ENCODE measurements at regions not wholly inside any gene's neighbourhood (a gene's known extent, or its start where the extent isn't known, plus 50 kb on each side); places are given as distances from the start of the nearest gene placed in this dataset.

GRCh38 chr5:98588215-98588614 is 185.2 kb upstream of the RGMB start:
- TF ChIP-seq CTCF (IDR thresholded peaks at IDR 0.05; ENCODE audit: insufficient read depth, low read depth, low read length), result no peak
- no peak overlapping the region for H3K4me3 ChIP-seq (ENCODE audit: low read depth, low read length)
- DNase-seq (ENCODE audit: low read depth), result no peak

GRCh38 chr5:98593418-98593817 is 180.0 kb upstream of the RGMB start:
- no peak for TF ChIP-seq CTCF (IDR thresholded peaks at IDR 0.05; ENCODE audit: insufficient read depth, low read depth, low read length)
- no peak overlapping the region for H3K4me3 ChIP-seq (ENCODE audit: low read depth, low read length)
- DNase-seq (ENCODE audit: low read depth), result no peak

GRCh38 chr5:98594098-98594497 is 179.4 kb upstream of the RGMB start:
- no peak for DNase-seq (ENCODE audit: low read depth)
- TF ChIP-seq CTCF (IDR thresholded peaks at IDR 0.05; ENCODE audit: insufficient read depth, low read depth, low read length), result no peak
- H3K4me3 ChIP-seq (ENCODE audit: low read depth, low read length), result no peak overlapping the region

- no peak overlapping the region for H3K4me3 ChIP-seq (ENCODE audit: low read depth, low read length)
- DNase-seq (ENCODE audit: low read depth), result peak; percentile 47
- TF ChIP-seq CTCF (IDR thresholded peaks at IDR 0.05; ENCODE audit: insufficient read depth, low read depth, low read length), result no peak
Measured at GRCh38 chr5:98599016-98599415, 174.4 kb upstream of the RGMB start.

GRCh38 chr5:98602534-98603112 is 170.8 kb upstream of the RGMB start:
- H3K4me3 ChIP-seq (ENCODE audit: low read depth, low read length), result no peak overlapping the region
- peak; percentile 36 for DNase-seq (ENCODE audit: low read depth)
- TF ChIP-seq CTCF (IDR thresholded peaks at IDR 0.05; ENCODE audit: insufficient read depth, low read depth, low read length), result no peak

GRCh38 chr5:98603456-98603855 is 170.0 kb upstream of the RGMB start:
- no peak for DNase-seq (ENCODE audit: low read depth)
- no peak overlapping the region for H3K4me3 ChIP-seq (ENCODE audit: low read depth, low read length)
- TF ChIP-seq CTCF (IDR thresholded peaks at IDR 0.05; ENCODE audit: insufficient read depth, low read depth, low read length), result no peak

GRCh38 chr5:98604301-98604700 is 169.2 kb upstream of the RGMB start:
- TF ChIP-seq CTCF (IDR thresholded peaks at IDR 0.05; ENCODE audit: insufficient read depth, low read depth, low read length), result no peak
- no peak overlapping the region for H3K4me3 ChIP-seq (ENCODE audit: low read depth, low read length)
- DNase-seq (ENCODE audit: low read depth), result no peak

All from fibroblast of villous mesenchyme (primary cell).